HCT116 (cell line): ENCODE measurements at regions not wholly inside any gene's neighbourhood (a gene's known extent, or its start where the extent isn't known, plus 50 kb on each side); places are given as distances from the start of the nearest gene placed in this dataset.

Experiments
- ATAC-seq: fragments of 200-7000 bp; cut with Tn5 transposase; 2 replicates; pipeline ENCODE4 v1.9.1; 2020; ENCODE audit warnings: mild to moderate bottlenecking, moderate library complexity
- BruUV-seq: library from RNA; stranded (reverse); fragments of 400-500 nt; replicated peaks from 2 replicates; lab custom pipeline; 2021; lab: Mats Ljungman, UMichigan
- CTCF ChIA-PET: fragments of 300-600 bp; sonication (Branson Sonifier 250); formaldehyde crosslinking; loops from one replicate; lab custom pipeline; 2021; ENCODE audit warnings: antibody characterized with exemption; lab: Charles Lee
- POLR2A ChIA-PET: fragments of 300-600, 350-600 bp; sonication (Branson Sonifier 250); formaldehyde crosslinking; loops from one replicate; lab custom pipeline; 2021; ENCODE audit warnings: antibody characterized with exemption; lab: Charles Lee
- RAD21 ChIA-PET, 2 experiments: fragments of 300-600 bp; sonication (Branson Sonifier 250); formaldehyde crosslinking; loops; one replicate each; lab custom pipeline; 2023; ENCODE audit warnings: low total read pairs in 2 of 2; ENCODE audit not compliant: uncharacterized antibody in 2 of 2, unreplicated experiment in 2 of 2, low non-redundant PET in 1 of 2; lab: Charles Lee
- DNase-seq: peaks from one replicate; pipeline ENCODE4 v3.0.0-alpha.2; 2010; ENCODE audit warnings: low read depth, low spot score
- H2AFZ ChIP-seq: fragments of 200-600 bp; shearing (Covaris generic), sonication (generic); 2 replicates; pipeline ENCODE4 v1.6.1; 2017; ENCODE audit warnings: low read depth, mixed run types, mixed read lengths, antibody characterized with exemption, low read length; ENCODE audit not compliant: poor library complexity, severe bottlenecking
- H3K27ac ChIP-seq: 2 replicates; pipeline ENCODE4 v1.5.1; 2012; ENCODE audit warnings: low read depth, low read length
- H3K27me3 ChIP-seq: fragments of 200-600 bp; sonication (generic); 2 replicates; pipeline ENCODE4 v1.6.1; 2016; ENCODE audit warnings: mixed run types, low read length, mixed read lengths; ENCODE audit not compliant: insufficient read depth
- H3K36me3 ChIP-seq, 2 experiments: fragments of 200-500 bp in 1 of 2; fragments of 200-600 bp in 1 of 2; sonication (Bioruptor generic) in 1 of 2; sonication (generic) in 1 of 2; 2 replicates each; pipeline versions ENCODE4 v1.5.1 to v1.6.1; 2014 to 2016; ENCODE audit warnings: low read length in 2 of 2, inconsistent platforms in 1 of 2, mixed read lengths in 1 of 2, mixed run types in 1 of 2; ENCODE audit not compliant: insufficient read depth in 2 of 2, control insufficient read depth in 1 of 2
- H3K4me1 ChIP-seq, 2 experiments: fragments of 200-600 bp in 1 of 2; sonication (generic) in 1 of 2; 2 replicates each; pipeline versions ENCODE4 v1.5.1 to v1.6.1; 2012 to 2017; ENCODE audit warnings: low read length in 2 of 2, inconsistent platforms in 1 of 2, mild to moderate bottlenecking in 1 of 2, mixed read lengths in 1 of 2, mixed run types in 1 of 2, moderate library complexity in 1 of 2; ENCODE audit not compliant: insufficient read depth in 2 of 2, control insufficient read depth in 1 of 2
- H3K4me2 ChIP-seq: fragments of 200-600 bp; sonication (generic); 2 replicates; pipeline ENCODE4 v1.6.1; 2017; ENCODE audit warnings: mixed run types, low read length, mixed read lengths
- H3K4me3 ChIP-seq, 2 experiments: fragments of 200-600 bp in 1 of 2; sonication (generic) in 1 of 2; replicated peaks in 1 of 2; 2 replicates each; pipeline ENCODE4 v1.5.1; 2011 to 2016; ENCODE audit warnings: low read length in 2 of 2, control low read depth in 1 of 2, low read depth in 1 of 2, mild to moderate bottlenecking in 1 of 2, mixed read lengths in 1 of 2, mixed run types in 1 of 2
- H3K79me2 ChIP-seq: fragments of 200-600 bp; sonication (generic); 2 replicates; pipeline ENCODE4 v1.6.1; 2017; ENCODE audit warnings: mild to moderate bottlenecking, mixed run types, low read length, moderate library complexity, mixed read lengths; ENCODE audit not compliant: insufficient read depth
- H3K9ac ChIP-seq: fragments of 200-600 bp; sonication (generic); 2 replicates; pipeline ENCODE4 v1.6.1; 2016; ENCODE audit warnings: low read length, mixed read lengths
- H3K9me2 ChIP-seq: fragments of 200-600 bp; sonication (generic), shearing (Covaris generic); 2 replicates; pipeline ENCODE4 v1.6.1; 2017; ENCODE audit warnings: mixed run types, mild to moderate bottlenecking, moderate library complexity; ENCODE audit not compliant: insufficient read depth
- H3K9me3 ChIP-seq, 2 experiments: fragments of 200-500 bp in 1 of 2; fragments of 200-600 bp in 1 of 2; sonication (Bioruptor generic) in 1 of 2; sonication (generic) in 1 of 2; 2 replicates each; pipeline ENCODE4 v1.6.1; 2014 to 2017; ENCODE audit warnings: low read length in 2 of 2, mixed read lengths in 2 of 2, inconsistent platforms in 1 of 2, low read depth in 1 of 2, mild to moderate bottlenecking in 1 of 2, mixed run types in 1 of 2, moderate library complexity in 1 of 2; ENCODE audit not compliant: control insufficient read depth in 1 of 2, insufficient read depth in 1 of 2
- H4K20me1 ChIP-seq: fragments of 200-600 bp; sonication (generic), shearing (Covaris generic); 2 replicates; pipeline ENCODE4 v1.6.1; 2017; ENCODE audit warnings: mixed run types, mild to moderate bottlenecking, moderate library complexity; ENCODE audit not compliant: insufficient read depth
- ATF3 ChIP-seq: IDR thresholded peaks from 2 replicates; pipeline ENCODE4 v1.6.1; 2012
- CTCF ChIP-seq, 3 experiments: fragments of 200-600 bp in 1 of 3; sonication (generic) in 1 of 3; IDR thresholded peaks in 2 of 3; conservative IDR thresholded peaks in 1 of 3; 2 replicates each; pipeline ENCODE4 v1.5.1; 2012 to 2017; ENCODE audit warnings: low read depth in 2 of 3, low read length in 2 of 3, antibody characterized with exemption in 1 of 3, borderline replicate concordance in 1 of 3, control low read depth in 1 of 3, mild to moderate bottlenecking in 1 of 3, mixed read lengths in 1 of 3, mixed run types in 1 of 3, moderate library complexity in 1 of 3; ENCODE audit not compliant: insufficient read depth in 1 of 3
- ELF1 ChIP-seq: IDR thresholded peaks from 2 replicates; pipeline ENCODE4 v1.6.1; 2012; ENCODE audit warnings: low read depth, borderline replicate concordance
- EZH2 ChIP-seq: fragments of 200-600 bp; sonication (generic); IDR thresholded peaks from 2 replicates; pipeline ENCODE4 v1.6.1; 2017; ENCODE audit warnings: antibody characterized with exemption, mixed run types
- EZH2phosphoT487 ChIP-seq: fragments of 200-600 bp; IDR thresholded peaks from 2 replicates; pipeline ENCODE4 v1.6.1; 2018; ENCODE audit warnings: antibody characterized with exemption, borderline replicate concordance
- POLR2A ChIP-seq: IDR thresholded peaks from 2 replicates; pipeline ENCODE4 v1.7.0; 2011; ENCODE audit warnings: borderline replicate concordance; ENCODE audit not compliant: insufficient read depth, insufficient read length; ENCODE audit errors: extremely low read depth
- POLR2AphosphoS5 ChIP-seq: IDR thresholded peaks from 2 replicates; pipeline ENCODE4 v1.6.1; 2011; ENCODE audit warnings: mild to moderate bottlenecking, low read depth, low read length, moderate library complexity
- RAD21 ChIP-seq: IDR thresholded peaks from 2 replicates; pipeline ENCODE4 v1.6.1; 2012; ENCODE audit warnings: low read depth, mild to moderate bottlenecking
- SP1 ChIP-seq: IDR thresholded peaks from 2 replicates; pipeline ENCODE4 v1.6.1; 2012; ENCODE audit warnings: low read depth
- SRF ChIP-seq: IDR thresholded peaks from 2 replicates; pipeline ENCODE4 v1.6.1; 2012; ENCODE audit warnings: low read depth
- YY1 ChIP-seq: IDR thresholded peaks from 2 replicates; pipeline ENCODE4 v1.6.1; 2011; ENCODE audit warnings: low read length, low read depth, moderate library complexity, mild to moderate bottlenecking; ENCODE audit not compliant: insufficient replicate concordance; ENCODE audit errors: extremely low read depth
- ZBTB33 ChIP-seq: IDR thresholded peaks from 2 replicates; pipeline ENCODE4 v1.6.1; 2011; ENCODE audit warnings: mild to moderate bottlenecking, low read length, moderate library complexity; ENCODE audit not compliant: insufficient replicate concordance; ENCODE audit errors: extremely low read depth
- ZFX ChIP-seq: fragments of 450-650 bp; IDR thresholded peaks from 2 replicates; pipeline ENCODE4 v1.6.1; 2017
- ZNF274 ChIP-seq: fragments of 200-500 bp; sonication (Bioruptor generic); IDR thresholded peaks from 2 replicates; pipeline ENCODE4 v1.6.1; 2014; ENCODE audit warnings: mild to moderate bottlenecking, low read depth, low read length, inconsistent platforms
- intact Hi-C: fragments of 100-400 bp; cut with micrococcal nuclease; formaldehyde crosslinking; loops from 2 replicates; pipeline ENCODE4 v1.10.0; 2022

- CTCF ChIA-PET: no interaction called here
- no TSS peak for BruUV-seq
- no peak for ATAC-seq
- TF ChIP-seq POLR2AphosphoS5 (no peak), POLR2A (no peak), ZFX (no peak), ZBTB33 (no peak), EZH2 (no peak), SRF (no peak), SP1 (no peak), RAD21 (no peak)
- Histone ChIP-seq H3K9me2 (no peaks in the 10 kb centered on the region), H3K9me3 (peaks cover 4 to 18% of the 10 kb centered on the region in 2 experiments; a peak in 2 of 4 replicates), H4K20me1 (no peaks in the 10 kb centered on the region), H3K4me3 (no peak overlapping the region), H3K4me2 (no peak overlapping the region), H3K79me2 (no peaks in the 10 kb centered on the region), H3K9ac (no peak overlapping the region), H3K27ac (no peak overlapping the region), H3K36me3 (no peaks in the 10 kb centered on the region), H2AFZ (no peak overlapping the region), H3K4me1 (no peaks in the 10 kb centered on the region), H3K27me3 (no peaks in the 10 kb centered on the region)
- RAD21 ChIA-PET: no interaction called here
- intact Hi-C loops: no loop called here
- DNase-seq: no peak
- POLR2A ChIA-PET: no interaction called here
These were observed 121.5 kb upstream of the ZNF716 start for GRCh38 chr7:57328457-57328856.

- Histone ChIP-seq H3K9ac (no peak overlapping the region), H3K9me2 (no peaks in the 10 kb centered on the region), H3K4me1 (no peaks in the 10 kb centered on the region), H2AFZ (no peak overlapping the region), H3K4me3 (no peak overlapping the region), H3K27ac (no peak overlapping the region), H3K36me3 (no peaks in the 10 kb centered on the region), H3K4me2 (no peak overlapping the region), H3K9me3 (peaks cover 4 to 18% of the 10 kb centered on the region in 2 experiments; a peak in 2 of 4 replicates), H3K79me2 (no peaks in the 10 kb centered on the region), H3K27me3 (no peaks in the 10 kb centered on the region), H4K20me1 (no peaks in the 10 kb centered on the region)
- DNase-seq (no peak), ATAC-seq (no peak)
- ChIA-PET CTCF (no interaction called here), POLR2A (no interaction called here), RAD21 (no interaction called here)
- intact Hi-C loops: no loop called here
- no TSS peak for BruUV-seq
- no peak for TF ChIP-seq CTCF (IDR thresholded peaks at IDR 0.05 in 2 of 3, conservative IDR thresholded peaks at IDR 0.05 in 1 of 3; ENCODE audit: borderline replicate concordance in 1 of 3, insufficient read depth in 1 of 3, low read depth in 2 of 3, low read length in 2 of 3)
- no peak for TF ChIP-seq ZNF274
- no peak for TF ChIP-seq ATF3
- no peak for TF ChIP-seq EZH2phosphoT487
- TF ChIP-seq YY1: no peak
- no peak for TF ChIP-seq SRF
- no peak for TF ChIP-seq RAD21
- no peak for TF ChIP-seq ZBTB33
- TF ChIP-seq ELF1: no peak
- TF ChIP-seq ZFX: no peak
- TF ChIP-seq POLR2A: no peak
These were observed 121.0 kb upstream of the ZNF716 start for GRCh38 chr7:57328963-57329362.
